HG02852 (cell line): ENCODE measurements at regions not wholly inside any gene's neighbourhood (a gene's known extent, or its start where the extent isn't known, plus 50 kb on each side); places are given as distances from the start of the nearest gene placed in this dataset.
A peak's percentile ranks its signal among the peaks of the same experiment; 100 is the strongest.

Experiments used
- ATAC-seq: cut with Tn5 transposase; IDR thresholded peaks from one replicate; pipeline ENCODE4 v1.9.1; 2021; ENCODE audit warnings: mild to moderate bottlenecking, moderate library complexity; ENCODE audit not compliant: unreplicated experiment

GRCh38 chr14:66099931-66100330, 386.2 kb upstream of the CCDC196 start:
- peak; percentile 88 for ATAC-seq

DNA sequence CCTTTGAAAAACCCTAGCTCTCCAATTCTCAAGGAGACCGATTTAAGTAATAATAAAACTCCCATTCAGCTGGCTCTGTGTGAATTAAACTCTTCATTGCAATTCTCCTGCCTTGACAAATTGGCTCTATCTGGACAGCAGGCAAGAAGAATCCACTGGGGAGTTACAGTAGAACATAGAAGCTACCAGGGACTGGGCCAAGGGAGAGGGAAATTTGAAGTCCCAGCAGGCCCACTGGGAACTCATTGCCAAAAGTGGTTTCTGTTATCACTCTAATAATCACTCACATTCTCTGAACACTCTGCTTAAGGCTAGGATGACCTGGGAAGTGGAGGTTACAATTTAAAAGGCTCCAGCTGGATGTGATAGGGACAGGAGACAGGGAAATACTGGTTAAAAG, 384.5 kb upstream of the CCDC196 start:
- ATAC-seq, result no peak

DNA sequence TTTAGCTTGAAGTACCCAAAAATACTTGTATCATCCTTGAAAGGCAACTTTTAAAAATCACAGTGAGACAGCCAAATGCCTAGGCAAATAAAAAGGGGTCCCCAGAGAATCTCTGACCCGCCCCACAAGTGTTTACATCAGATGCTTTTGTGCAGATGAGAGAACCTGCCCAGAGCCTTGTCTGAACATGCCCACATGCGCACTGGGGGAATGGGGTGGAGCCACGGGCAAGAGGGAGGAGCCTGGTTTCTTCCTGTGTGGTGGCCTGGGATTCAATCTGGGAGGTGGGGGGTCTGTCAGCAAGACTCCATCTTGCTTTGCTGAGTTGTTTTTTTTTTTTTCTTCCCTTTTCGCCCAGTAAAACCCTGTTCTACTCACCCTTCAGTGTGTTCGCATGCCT, 381.7 kb upstream of the CCDC196 start:
- ATAC-seq, result no peak

DNA sequence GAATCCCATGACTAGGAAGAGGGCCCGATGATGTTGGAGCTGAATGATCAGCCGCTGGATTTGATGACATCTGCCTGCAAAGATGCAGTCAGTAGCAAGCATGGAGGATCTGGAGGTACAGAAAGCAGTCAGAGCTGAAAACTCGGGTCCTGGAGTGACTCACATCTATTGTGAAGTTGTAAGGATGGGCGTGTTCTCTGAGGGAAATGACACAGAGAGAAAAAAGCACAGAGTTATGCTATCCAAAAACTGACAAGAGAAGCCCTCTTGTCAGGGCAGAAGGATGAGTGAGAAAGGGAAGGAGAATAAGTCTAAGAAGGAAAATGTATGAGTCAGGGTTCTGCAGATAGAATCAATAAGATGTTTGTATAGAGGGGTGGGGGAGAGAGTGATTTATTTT, 380.4 kb upstream of the CCDC196 start:
- ATAC-seq, result no peak

DNA sequence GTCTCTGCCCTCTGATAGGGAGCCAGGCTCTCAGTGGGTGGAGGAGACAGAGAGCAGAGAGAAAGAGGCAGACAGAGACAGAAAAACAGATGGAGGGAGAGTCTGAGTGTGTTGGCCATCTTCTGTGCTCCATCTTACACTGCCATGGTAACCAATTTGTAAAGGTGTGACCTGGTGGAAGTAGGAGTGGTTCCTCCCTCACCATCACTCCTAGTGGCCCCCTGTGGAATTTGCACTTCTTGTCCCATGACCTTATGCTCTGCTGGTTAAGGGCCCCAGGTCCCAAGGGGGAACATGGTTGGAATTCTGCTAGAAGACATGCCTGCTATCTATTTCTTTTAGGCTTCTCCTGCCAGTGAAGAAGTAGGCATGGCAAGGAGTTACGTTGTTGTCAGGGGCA, 376.7 kb upstream of the CCDC196 start:
- no peak for ATAC-seq

- no peak for ATAC-seq
Observed at GRCh38 chr14:66111891-66112290, 374.3 kb upstream of the CCDC196 start.

DNA sequence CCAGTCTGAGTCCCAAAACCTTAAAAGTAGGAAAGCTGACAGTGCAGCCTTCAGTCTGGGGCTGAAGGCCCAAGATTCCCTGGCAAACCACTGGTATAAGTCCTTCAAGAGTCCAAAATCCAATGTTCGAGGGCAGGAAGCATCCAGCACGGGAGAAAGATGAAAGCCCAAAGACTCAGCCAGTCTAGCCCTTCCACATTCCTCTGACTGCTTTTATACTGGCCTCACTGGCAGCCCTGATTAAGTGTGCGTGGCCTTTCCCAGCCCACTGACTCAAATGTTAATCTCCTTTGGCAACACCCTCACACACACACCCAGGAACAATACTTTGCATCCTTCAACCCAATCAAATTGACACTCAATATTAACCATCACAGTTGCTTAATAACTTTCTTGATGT, 372.1 kb upstream of the CCDC196 start:
- ATAC-seq, result no peak

DNA sequence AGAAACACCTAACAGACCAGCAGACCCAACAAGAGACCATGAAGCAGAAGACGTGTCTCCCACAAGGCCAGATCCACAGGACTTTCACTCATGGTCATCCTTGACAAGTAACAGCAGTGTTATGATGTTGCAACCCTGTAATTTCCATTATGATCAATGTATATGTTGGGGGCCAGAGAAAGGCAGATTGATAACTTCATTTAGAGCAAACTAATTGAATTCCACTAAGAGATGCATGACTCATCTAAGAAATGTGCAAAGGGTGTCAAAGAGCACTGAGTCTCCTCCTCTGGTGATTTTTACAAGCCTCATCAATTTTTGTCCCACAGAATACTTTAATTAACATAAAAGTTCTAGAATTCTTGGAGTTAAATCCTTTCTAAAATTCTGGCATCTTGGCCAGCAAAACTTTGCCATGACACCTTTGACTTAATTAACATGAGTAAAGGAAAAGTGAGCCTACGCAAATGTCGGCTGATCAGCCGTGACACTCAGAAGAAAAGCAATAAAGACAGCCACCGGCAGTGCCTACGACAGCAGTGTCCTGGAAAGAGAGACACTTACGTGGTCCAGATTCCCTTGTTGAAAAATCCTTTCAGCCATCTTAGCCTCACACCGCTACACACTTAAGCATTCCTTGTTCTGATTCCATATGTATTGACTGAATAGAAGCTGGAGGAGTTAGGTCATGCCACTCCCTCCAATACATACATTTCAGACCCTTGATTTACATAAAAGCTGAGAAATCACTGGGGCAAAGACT, 370.2 kb upstream of the CCDC196 start:
- no peak for ATAC-seq

GRCh38 chr14:66116732-66117131, 369.4 kb upstream of the CCDC196 start:
- ATAC-seq, result no peak

- ATAC-seq, result no peak
Observed at GRCh38 chr14:66117600-66117999, 368.6 kb upstream of the CCDC196 start.

- no peak for ATAC-seq
Observed at GRCh38 chr14:66119606-66120231, 366.5 kb upstream of the CCDC196 start.

DNA sequence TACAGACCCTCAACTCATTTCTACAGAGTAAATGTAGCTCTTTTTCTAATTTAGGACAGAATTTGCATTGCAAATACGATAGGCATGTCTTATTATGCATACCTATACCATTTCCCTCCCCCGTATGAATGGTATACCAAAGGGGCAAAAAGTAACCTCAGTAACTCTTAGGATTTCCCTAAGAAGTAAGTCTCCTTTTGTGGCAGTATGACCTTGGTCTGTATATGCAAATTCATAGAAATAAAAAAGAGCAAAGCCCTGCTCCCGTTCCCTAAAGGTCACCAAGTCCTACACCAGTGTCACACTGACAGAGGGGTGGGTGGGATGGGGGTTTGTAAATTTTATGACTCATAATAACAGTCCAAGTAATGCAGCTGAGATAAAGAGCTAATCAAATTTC, 365.8 kb upstream of the CCDC196 start:
- ATAC-seq, result no peak

- ATAC-seq, result no peak
Observed at GRCh38 chr14:66121859-66122258, 364.3 kb upstream of the CCDC196 start.

DNA sequence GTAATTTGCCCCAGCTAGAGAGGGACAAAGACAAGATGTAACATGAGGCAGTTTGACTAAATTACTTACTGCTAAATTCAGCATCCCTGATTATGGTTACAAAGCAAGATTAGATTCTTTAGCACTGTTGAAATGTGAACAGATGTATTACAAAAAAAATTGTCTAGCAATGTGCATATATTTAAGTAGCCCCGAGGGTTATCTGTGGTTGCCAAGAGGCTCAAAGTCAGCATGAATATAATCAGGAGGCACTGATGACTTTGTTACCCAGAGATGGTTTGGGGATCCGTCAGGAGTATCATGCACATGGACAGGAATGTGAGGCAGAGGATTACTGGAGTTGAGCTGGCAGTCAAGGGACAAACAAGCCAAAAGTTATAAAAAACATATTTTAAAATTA, 356.9 kb upstream of the CCDC196 start:
- no peak for ATAC-seq

DNA sequence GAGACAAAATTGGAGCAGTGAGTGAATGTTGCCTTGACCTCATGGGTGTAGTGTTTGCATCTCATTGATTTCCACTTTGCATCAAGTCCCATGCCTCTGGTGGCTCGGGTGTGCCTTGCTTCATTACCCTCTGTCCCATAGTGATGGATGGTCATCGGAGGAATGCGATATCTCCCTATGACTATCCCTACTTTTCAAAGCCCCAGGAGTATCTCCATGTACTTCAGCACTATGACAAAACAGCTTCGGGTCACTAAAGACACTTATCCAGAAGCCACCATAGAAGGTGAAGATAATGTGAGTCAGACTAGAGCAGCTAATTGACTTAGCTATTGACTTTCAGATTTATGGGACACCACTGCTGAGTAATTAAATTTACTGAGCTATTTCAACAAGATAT, 355.1 kb upstream of the CCDC196 start:
- ATAC-seq, result no peak

- no peak for ATAC-seq
Observed at GRCh38 chr14:66133666-66134065, 352.5 kb upstream of the CCDC196 start.

GRCh38 chr14:66135831-66136230, 350.3 kb upstream of the CCDC196 start:
- ATAC-seq, result no peak

GRCh38 chr14:66137081-66137480, 349.1 kb upstream of the CCDC196 start:
- ATAC-seq, result no peak

DNA sequence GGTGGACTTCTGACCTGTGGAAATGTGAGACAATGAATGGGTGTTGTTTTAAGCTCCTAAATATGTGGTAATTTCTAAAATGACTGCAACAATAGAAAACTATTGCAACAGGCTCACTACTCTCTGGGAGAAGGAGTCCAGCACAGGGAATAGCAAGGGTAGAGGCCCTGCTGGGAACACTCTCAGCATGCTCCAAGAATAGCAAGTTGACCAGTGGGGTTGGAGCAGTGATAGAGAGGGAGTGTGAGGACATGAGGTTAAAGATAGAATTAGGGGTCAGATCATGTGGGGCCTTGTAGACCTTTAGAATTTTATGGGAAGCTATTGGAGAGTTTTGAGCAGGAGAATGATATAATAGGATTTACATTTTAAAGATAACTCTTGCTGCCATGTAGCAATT, 346.7 kb upstream of the CCDC196 start:
- no peak for ATAC-seq

- ATAC-seq, result peak; percentile 73
Observed at GRCh38 chr14:66140213-66140918, 345.8 kb upstream of the CCDC196 start.

DNA sequence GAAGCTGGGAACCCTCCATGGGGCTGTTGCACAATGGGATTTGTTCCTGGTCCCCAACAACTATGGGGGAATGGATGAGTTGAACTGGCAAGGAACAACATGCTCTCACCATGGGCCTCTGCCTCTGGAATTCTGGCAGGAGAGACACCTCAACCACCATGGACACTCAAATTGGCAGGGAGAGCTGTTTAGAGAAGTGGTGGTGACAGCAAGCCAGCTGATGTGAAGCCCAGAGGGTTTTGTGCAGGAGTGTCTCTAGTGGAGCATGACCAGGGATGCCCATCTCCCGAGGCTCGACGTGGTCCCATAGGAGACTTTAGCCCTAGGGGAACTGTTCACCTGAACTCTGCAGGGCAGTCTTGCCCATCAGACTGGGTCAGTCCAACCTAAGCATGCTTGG, 345.2 kb upstream of the CCDC196 start:
- no peak for ATAC-seq

DNA sequence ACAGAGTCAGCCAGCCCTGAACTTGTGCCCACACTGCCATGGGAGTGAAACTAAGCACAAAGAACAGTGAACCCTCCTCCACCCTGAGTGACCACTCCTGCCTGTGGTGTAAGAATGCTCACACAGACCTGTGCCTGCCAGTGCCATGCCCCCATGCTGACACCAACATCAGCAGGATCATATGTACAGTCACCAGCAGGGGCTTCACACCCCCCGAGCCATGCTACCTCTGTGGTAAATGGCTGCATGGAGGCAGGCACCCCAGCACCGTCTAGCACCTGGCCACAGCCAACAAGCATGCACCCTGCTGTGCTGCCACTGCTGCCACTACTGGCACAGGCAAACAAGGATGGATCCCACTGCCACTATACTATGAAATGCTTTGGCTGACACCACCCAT, 344.4 kb upstream of the CCDC196 start:
- no peak for ATAC-seq
